Adipocyte (in vitro differentiated cells): ENCODE measurements at regions not wholly inside any gene's neighbourhood (a gene's known extent, or its start where the extent isn't known, plus 50 kb on each side); places are given as distances from the start of the nearest gene placed in this dataset.
A peak's percentile ranks its signal among the peaks of the same experiment; 100 is the strongest.
"Not testable (repeated sequence)": the region's sequence is repeated elsewhere in the genome, so short reads cannot be mapped to it uniquely, and the experiment has no call there.

Experiments
- DNase-seq: peaks from one replicate; pipeline ENCODE4 v3.0.0-alpha.2; 2015; ENCODE audit warnings: low read depth
- H3K27me3 ChIP-seq: replicated peaks from 2 replicates; pipeline ENCODE4 v1.7.0; 2013; ENCODE audit warnings: mild to moderate bottlenecking, low read length, moderate library complexity; ENCODE audit not compliant: control insufficient read depth, insufficient read depth
- H3K36me3 ChIP-seq: 2 replicates; pipeline ENCODE4 v1.7.0; 2013; ENCODE audit warnings: low read length, mild to moderate bottlenecking, moderate library complexity; ENCODE audit not compliant: control insufficient read depth, insufficient read depth, severe bottlenecking
- H3K4me1 ChIP-seq: 2 replicates; pipeline ENCODE4 v1.7.0; 2013; ENCODE audit warnings: mild to moderate bottlenecking, low read length, moderate library complexity; ENCODE audit not compliant: control insufficient read depth, insufficient read depth
- H3K4me3 ChIP-seq: 2 replicates; pipeline ENCODE4 v1.7.0; 2013; ENCODE audit warnings: mild to moderate bottlenecking, low read length, moderate library complexity
- H3K9ac ChIP-seq: 2 replicates; pipeline ENCODE4 v1.7.0; 2013; ENCODE audit warnings: mild to moderate bottlenecking, low read length, moderate library complexity
- H3K9me3 ChIP-seq: 2 replicates; pipeline ENCODE4 v1.7.0; 2013; ENCODE audit warnings: mild to moderate bottlenecking, low read length, moderate library complexity; ENCODE audit not compliant: control insufficient read depth

DNA sequence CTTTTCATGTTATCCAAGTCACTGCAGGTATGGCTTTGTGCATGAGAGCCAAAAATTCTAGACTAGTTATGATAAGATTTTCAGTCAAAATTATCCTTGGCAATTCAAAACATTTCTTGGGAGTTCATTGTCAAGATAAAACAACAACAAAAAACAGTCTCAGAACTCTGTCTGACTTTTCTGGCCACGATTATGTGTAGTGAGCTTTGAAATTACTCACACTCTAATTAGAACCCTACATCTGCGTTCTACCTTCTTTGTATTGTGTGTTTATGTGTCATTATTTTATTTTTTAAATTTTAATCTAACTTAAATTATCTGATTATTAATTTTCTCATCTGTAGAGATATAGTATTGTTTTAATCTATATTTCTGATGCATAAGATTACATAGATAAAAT lies 459.2 kb downstream of the FRK start:
- Histone ChIP-seq H3K36me3 (no peaks in the 10 kb centered on the region), H3K9ac (no peak overlapping the region)

DNA sequence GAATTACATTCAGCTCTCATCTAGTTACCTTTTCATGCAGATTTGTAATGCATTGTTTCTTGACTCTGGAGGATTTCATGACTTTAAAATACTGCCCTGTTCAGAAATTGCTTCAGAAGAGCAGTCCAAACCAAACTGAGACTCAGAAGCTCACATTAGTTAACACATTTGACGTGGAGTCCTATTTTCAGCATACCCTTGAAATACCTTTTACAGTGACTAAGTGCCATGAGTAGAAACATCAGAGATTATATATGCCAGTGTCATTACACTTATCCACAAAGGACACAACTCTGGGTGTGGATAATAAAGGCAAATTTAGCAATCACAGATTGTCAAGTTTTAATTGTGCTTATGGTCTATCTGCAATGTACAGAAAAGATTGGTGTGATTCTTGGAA lies 459.6 kb downstream of the FRK start:
- H3K4me1 ChIP-seq = no peaks in the 10 kb centered on the region
- no peak overlapping the region for H3K9ac ChIP-seq
- no peak overlapping the region for H3K4me3 ChIP-seq
- no peak for DNase-seq
- H3K36me3 ChIP-seq = no peaks in the 10 kb centered on the region
- no peaks in the 10 kb centered on the region for H3K27me3 ChIP-seq
- H3K9me3 ChIP-seq = peaks cover 5% of the 10 kb centered on the region

More for the DNA sequence above, 459.2 kb downstream of the FRK start:
- Histone ChIP-seq H3K4me1 (no peaks in the 10 kb centered on the region), H3K4me3 (no peak overlapping the region), H3K9me3 (peaks cover 5% of the 10 kb centered on the region), H3K27me3 (no peaks in the 10 kb centered on the region)
- DNase-seq = no peak

DNA sequence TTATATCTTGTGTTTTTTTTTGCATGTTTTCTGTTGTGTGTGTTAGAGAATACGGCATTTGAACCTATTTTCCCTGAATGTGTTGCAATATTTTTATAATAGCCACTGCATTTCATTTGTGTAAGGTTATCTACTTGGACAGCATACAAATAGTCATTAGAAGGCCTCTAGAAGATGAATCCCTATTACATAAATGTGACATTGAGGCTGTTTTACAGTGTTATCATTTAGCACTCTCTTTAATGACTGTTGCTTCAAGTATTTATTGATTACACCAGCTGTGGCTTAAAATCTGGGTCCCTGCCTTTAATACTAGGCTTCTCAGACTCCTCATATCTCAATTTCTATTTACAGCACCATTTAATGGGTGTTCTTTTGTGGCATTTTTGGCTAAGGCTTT lies 465.8 kb downstream of the FRK start:
- Histone ChIP-seq H3K27me3 (no peaks in the 10 kb centered on the region), H3K4me1 (no peaks in the 10 kb centered on the region), H3K36me3 (no peaks in the 10 kb centered on the region), H3K9me3 (peaks cover 5% of the 10 kb centered on the region), H3K9ac (no peak overlapping the region), H3K4me3 (no peak overlapping the region)
- no peak for DNase-seq

DNA sequence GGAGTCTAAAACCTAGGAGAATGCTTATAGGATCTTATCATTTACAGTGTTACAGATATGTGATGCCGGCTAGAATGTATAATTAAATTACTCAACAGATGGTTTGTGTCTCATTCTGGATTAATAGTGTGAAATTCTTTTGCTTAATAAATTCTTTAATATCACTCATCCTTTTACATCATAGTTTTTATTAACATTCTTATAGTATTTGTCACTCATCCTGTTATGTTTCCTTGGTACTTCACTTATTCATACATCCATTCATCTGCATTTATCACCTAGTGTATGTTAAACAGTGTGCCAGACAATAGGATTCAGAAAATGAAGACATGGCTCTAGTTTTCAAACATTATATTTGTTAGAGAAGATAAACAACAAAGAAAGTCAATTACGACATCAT lies 468.7 kb downstream of the FRK start:
- Histone ChIP-seq H3K9ac (no peak overlapping the region), H3K36me3 (no peaks in the 10 kb centered on the region), H3K9me3 (no peaks in the 10 kb centered on the region), H3K4me3 (no peak overlapping the region), H3K4me1 (no peaks in the 10 kb centered on the region), H3K27me3 (no peaks in the 10 kb centered on the region)
- DNase-seq = no peak

DNA sequence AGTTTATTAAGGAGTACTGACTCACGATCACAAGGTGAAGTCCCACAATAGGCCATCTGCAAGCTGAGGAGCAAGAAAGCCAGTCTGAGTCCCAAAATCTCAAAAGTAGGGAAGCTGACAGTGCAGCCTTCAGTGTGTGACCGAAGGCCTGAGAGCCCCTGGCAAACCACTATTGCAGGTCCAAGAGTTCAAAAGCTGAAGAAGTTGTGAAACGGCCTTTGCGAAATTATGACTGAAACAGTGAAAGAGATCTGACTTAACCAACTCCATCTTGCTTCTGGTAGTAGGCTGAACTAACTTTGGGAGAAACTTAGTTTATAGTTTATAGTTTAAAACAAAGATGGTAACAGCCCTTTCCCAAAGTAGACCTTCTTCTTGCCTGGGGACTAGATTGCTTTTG lies 471.6 kb downstream of the FRK start:
- H3K4me1 ChIP-seq, DNase-seq, H3K27me3 ChIP-seq, H3K9me3 ChIP-seq, H3K4me3 ChIP-seq, H3K36me3 ChIP-seq, H3K9ac ChIP-seq: not testable (repeated sequence)

DNA sequence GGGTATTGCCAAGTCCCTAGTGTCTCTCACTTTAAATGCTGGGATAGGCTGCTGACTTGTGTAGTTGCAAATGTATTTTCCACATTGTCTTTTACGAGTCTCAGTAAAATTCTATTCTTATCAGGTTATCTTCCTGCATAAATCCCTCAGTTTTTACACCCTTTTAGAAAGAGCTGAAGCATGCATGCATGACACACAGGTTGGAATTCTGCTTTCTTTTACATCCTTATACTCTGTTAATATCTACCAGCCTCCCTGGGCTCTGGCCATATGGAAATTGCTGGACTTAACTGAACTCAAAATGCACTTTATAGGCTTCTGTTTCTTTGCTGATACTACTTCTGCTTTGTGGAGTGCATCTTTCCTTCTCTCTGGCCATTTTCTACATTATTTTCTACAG lies 477.4 kb downstream of the FRK start:
- DNase-seq = no peak
- H3K9ac ChIP-seq = no peak overlapping the region
- H3K36me3 ChIP-seq = no peaks in the 10 kb centered on the region
- H3K4me1 ChIP-seq = no peaks in the 10 kb centered on the region
- H3K27me3 ChIP-seq = no peaks in the 10 kb centered on the region
- no peak overlapping the region for H3K4me3 ChIP-seq
- peaks cover 2% of the 10 kb centered on the region for H3K9me3 ChIP-seq

DNA sequence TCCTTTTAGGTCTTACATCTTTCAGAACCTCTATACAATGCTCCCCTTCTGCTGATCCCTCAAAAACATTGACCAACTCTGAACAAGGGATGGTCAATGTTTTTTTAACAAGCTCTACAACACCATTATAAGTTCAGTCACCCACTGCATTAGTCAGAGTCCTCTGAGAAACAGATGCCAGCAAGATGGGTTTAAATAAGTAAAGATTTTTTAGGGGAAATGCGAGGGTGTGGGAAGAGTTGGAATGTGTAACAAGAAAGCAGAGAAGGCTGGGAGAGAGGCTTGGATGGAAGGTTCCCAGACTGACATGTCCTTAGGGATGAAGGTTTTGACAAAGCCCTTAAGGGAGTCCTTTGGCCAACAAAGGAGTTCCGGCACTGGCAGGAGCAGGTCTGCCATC lies 478.3 kb downstream of the FRK start:
- H3K4me3 ChIP-seq = no peak overlapping the region
- DNase-seq = no peak
- H3K9ac ChIP-seq = no peak overlapping the region
- H3K27me3 ChIP-seq = no peaks in the 10 kb centered on the region
- H3K9me3 ChIP-seq = peaks cover 2% of the 10 kb centered on the region
- H3K4me1 ChIP-seq = no peaks in the 10 kb centered on the region
- H3K36me3 ChIP-seq = no peaks in the 10 kb centered on the region

DNA sequence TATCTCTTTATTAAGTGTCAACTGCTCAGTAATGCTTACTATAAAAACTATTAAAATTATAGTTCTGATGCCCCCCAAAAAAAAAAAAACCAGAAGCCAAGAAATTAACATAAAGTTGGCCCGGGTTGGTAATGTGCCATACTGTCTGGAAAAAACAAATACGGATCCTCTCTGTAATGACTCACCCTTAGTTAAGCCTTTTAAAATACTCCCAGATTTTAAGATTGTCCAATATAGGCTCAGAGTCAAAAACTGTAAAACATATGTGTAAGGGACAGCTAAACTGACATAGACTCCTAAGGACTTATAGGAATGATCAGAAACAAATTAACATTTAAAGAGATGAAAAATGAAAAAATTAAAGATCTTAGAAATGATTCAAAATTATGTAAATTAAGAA lies 481.1 kb downstream of the FRK start:
- not testable (repeated sequence) for H3K9me3 ChIP-seq, H3K4me1 ChIP-seq, DNase-seq, H3K36me3 ChIP-seq, H3K4me3 ChIP-seq, H3K9ac ChIP-seq, H3K27me3 ChIP-seq

DNA sequence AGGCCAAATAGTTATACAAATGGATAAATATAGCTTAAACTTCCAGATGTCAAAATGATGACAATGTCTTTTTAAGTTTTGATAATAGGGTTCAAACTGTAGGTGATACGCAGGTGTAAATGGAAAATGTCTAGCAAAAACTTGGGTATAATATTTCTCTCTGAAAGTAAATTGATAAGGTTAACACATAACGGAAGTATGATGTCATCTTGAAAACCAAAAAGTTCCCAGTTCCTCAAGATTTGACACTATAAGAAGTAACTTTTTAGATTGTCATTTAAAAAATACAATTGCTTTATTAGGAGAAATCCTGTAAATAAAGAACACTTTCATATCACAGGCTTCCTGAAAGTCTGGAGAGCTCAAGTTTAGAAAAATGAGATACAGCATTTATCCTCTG lies 483.4 kb downstream of the FRK start:
- Histone ChIP-seq H3K27me3 (no peaks in the 10 kb centered on the region), H3K9ac (no peak overlapping the region), H3K36me3 (no peaks in the 10 kb centered on the region), H3K9me3 (no peaks in the 10 kb centered on the region), H3K4me1 (no peaks in the 10 kb centered on the region), H3K4me3 (no peak overlapping the region)
- DNase-seq = no peak

DNA sequence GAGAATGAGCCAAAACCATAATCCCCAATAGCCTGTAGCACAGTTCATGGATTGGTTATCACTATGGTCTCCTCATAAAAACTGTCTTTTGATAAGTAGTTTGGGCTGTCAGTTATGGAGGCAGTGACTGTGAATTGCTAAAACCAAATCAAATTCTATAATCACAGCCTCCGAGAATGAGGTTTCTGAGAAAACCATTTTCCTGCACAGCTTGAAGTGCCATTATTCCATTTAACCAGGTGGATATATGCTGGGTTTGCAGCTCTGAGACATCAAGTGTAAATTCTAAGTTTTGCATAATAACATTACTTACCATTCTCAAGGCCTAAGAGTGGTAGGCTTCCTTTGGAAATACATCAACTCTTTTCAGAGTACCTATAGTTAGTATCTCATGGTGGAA lies 485.4 kb downstream of the FRK start:
- no peak overlapping the region for H3K4me3 ChIP-seq
- H3K9me3 ChIP-seq = no peaks in the 10 kb centered on the region
- no peaks in the 10 kb centered on the region for H3K36me3 ChIP-seq
- no peak overlapping the region for H3K9ac ChIP-seq
- DNase-seq = no peak
- H3K27me3 ChIP-seq = no peaks in the 10 kb centered on the region
- no peaks in the 10 kb centered on the region for H3K4me1 ChIP-seq

DNA sequence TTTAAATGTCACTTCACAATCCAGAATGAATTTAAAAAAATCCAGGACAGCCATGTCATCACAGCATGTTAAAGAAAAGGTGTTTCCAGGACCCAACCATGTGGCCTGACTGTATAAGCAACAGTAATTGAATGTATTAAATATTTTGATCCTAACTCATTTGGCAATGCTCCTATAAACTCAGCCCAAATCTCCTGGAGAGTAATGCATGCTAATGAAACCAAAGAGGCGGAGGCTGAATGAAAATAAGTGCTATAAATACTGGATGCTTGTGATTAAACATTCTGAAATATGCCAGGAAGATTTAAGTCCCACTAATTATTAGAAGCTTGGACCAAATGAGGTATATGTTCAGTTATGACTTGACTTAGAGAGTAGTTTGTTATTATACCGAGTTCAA lies 486.8 kb downstream of the FRK start:
- Histone ChIP-seq H3K9ac (no peak overlapping the region), H3K4me3 (no peak overlapping the region), H3K9me3 (peaks cover 2% of the 10 kb centered on the region), H3K27me3 (no peaks in the 10 kb centered on the region), H3K36me3 (no peaks in the 10 kb centered on the region), H3K4me1 (no peaks in the 10 kb centered on the region)
- no peak for DNase-seq

DNA sequence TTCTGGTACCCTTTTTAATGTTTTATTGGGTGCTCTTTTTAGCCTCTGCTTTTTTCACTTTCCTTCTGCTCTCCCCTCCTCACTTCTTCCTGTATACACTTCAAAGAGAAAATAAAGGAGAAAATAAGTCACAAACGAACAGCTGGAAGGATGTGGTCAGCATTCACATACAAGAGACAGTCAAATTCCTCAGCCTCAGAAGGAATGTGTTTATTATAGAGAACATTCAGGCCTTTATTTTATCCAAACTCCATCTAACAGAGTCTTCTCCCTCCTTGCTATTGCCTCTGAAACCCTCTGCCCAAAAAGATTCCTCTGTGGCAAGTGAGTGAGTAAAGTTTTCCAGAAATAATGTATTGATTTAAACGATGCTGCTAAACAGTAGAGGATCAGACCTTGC lies 490.4 kb downstream of the FRK start:
- Histone ChIP-seq H3K27me3 (no peaks in the 10 kb centered on the region), H3K36me3 (no peaks in the 10 kb centered on the region), H3K9ac (no peak overlapping the region), H3K9me3 (peaks cover 4% of the 10 kb centered on the region), H3K4me1 (no peaks in the 10 kb centered on the region), H3K4me3 (no peak overlapping the region)
- peak; percentile 44 for DNase-seq
